ENCODE measurements at regions not wholly inside any gene's neighbourhood (a gene's known extent, or its start where the extent isn't known, plus 50 kb on each side); places are given as distances from the start of the nearest gene placed in this dataset.

DNA sequence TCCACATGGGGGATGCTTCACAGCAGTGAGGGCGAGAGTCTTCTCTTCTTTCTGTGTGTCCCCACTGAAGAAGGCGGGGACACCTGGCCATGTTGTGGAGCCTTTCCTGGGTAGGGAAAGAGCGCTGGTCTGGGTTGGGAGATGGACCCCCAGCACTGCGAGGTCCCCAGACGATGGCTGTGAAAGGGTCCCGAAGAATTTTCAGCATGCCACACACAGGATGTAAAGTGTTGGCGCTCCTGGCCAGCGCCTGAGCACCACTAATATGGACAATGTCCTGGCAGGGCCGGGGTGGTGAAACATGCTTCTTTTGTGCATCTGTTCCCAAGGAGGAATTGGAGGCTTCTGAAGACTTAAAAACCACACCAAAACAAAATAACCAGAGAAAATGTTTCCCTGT is 77.2 kb downstream of the GLI2 start:
- TF ChIP-seq CTCF (IDR thresholded peaks at IDR 0.05) (no peak), POLR2A (IDR thresholded peaks at IDR 0.05) (no peak), EP300 (IDR thresholded peaks at IDR 0.05; ENCODE audit: low read depth) (no peak), POLR2AphosphoS5 (IDR thresholded peaks at IDR 0.05) (no peak)
